OCI-LY7 (cell line): ENCODE measurements at regions not wholly inside any gene's neighbourhood (a gene's known extent, or its start where the extent isn't known, plus 50 kb on each side); places are given as distances from the start of the nearest gene placed in this dataset.

ENCODE experiments used
- BruUV-seq: library from RNA; stranded (reverse); fragments of 400-500 nt; replicated peaks from 2 replicates; lab custom pipeline; 2021; lab: Mats Ljungman, UMichigan
- CTCF ChIA-PET: fragments of 300-600 bp; sonication (Branson Sonifier 250); formaldehyde crosslinking; loops from one replicate; lab custom pipeline; 2022; ENCODE audit warnings: antibody characterized with exemption; ENCODE audit not compliant: unreplicated experiment; lab: Charles Lee
- POLR2A ChIA-PET: fragments of 300-600 bp; sonication (Branson Sonifier 250); formaldehyde crosslinking; loops from one replicate; lab custom pipeline; 2022; ENCODE audit warnings: antibody characterized with exemption; lab: Charles Lee
- DNase-seq: peaks from one replicate; pipeline ENCODE4 v3.0.0-alpha.2; 2015; ENCODE audit warnings: low spot score
- H2AFZ ChIP-seq: fragments of 200-600 bp; sonication (generic), shearing (Covaris generic); 2 replicates; pipeline ENCODE4 v1.6.1; 2014; ENCODE audit warnings: mild to moderate bottlenecking, antibody characterized with exemption, low read length, moderate library complexity
- H3K27ac ChIP-seq: fragments of 200-600 bp; sonication (generic); 2 replicates; pipeline ENCODE4 v1.5.1; 2014; ENCODE audit warnings: mixed run types, low read depth, mild to moderate bottlenecking, moderate library complexity, low read length, inconsistent platforms; ENCODE audit not compliant: poor library complexity, severe bottlenecking
- H3K36me3 ChIP-seq: fragments of 200-600 bp; sonication (generic); 2 replicates; pipeline ENCODE4 v1.6.1; 2014; ENCODE audit warnings: mild to moderate bottlenecking, antibody characterized with exemption, low read length, moderate library complexity, mixed read lengths; ENCODE audit not compliant: insufficient read depth
- H3K4me1 ChIP-seq: fragments of 200-600 bp; sonication (generic); 2 replicates; pipeline ENCODE4 v1.5.1; 2014; ENCODE audit warnings: mild to moderate bottlenecking, low read length; ENCODE audit not compliant: insufficient read depth, poor library complexity, severe bottlenecking
- H3K4me2 ChIP-seq: fragments of 200-600 bp; sonication (generic); 2 replicates; pipeline ENCODE4 v1.6.1; 2014; ENCODE audit warnings: mild to moderate bottlenecking, low read length
- H3K4me3 ChIP-seq: fragments of 200-600 bp; sonication (generic); 2 replicates; pipeline ENCODE4 v1.5.1; 2014; ENCODE audit warnings: mild to moderate bottlenecking, low read depth, low read length; ENCODE audit not compliant: poor library complexity, severe bottlenecking
- H3K79me2 ChIP-seq: fragments of 200-600 bp; sonication (generic); 2 replicates; pipeline ENCODE4 v1.6.1; 2016; ENCODE audit warnings: low read depth, mild to moderate bottlenecking, low read length, moderate library complexity, mixed read lengths; ENCODE audit not compliant: insufficient read depth
- H3K9me2 ChIP-seq: fragments of 200-600 bp; sonication (generic); 2 replicates; pipeline ENCODE4 v1.6.1; 2016; ENCODE audit warnings: mild to moderate bottlenecking, low read length, mixed read lengths; ENCODE audit not compliant: insufficient read depth
- H3K9me3 ChIP-seq: fragments of 200-600 bp; sonication (generic); 2 replicates; pipeline ENCODE4 v1.6.1; 2014; ENCODE audit warnings: mild to moderate bottlenecking, mixed run types, low read length, mixed read lengths
- H4K20me1 ChIP-seq: fragments of 200-600 bp; sonication (generic); 2 replicates; pipeline ENCODE4 v1.6.1; 2014; ENCODE audit warnings: mild to moderate bottlenecking, antibody characterized with exemption, low read length, moderate library complexity, mixed read lengths; ENCODE audit not compliant: insufficient read depth
- EZH2phosphoT487 ChIP-seq: fragments of 200-600 bp; sonication (generic); IDR thresholded peaks from 2 replicates; pipeline ENCODE4 v1.6.1; 2018; ENCODE audit warnings: low read depth, borderline replicate concordance, mild to moderate bottlenecking, mixed run types, antibody characterized with exemption, low read length, moderate library complexity, mixed read lengths
- intact Hi-C: fragments of 100-400 bp; cut with micrococcal nuclease; formaldehyde crosslinking; loops from one replicate; pipeline ENCODE4 v1.10.0; 2022; ENCODE audit not compliant: unreplicated experiment
- TF ChIP-seq, protein P1 (sequence below): fragments of 200-600 bp; sonication (generic); conservative IDR thresholded peaks from 2 replicates; pipeline ENCODE4 v1.5.1; 2014; ENCODE audit warnings: mild to moderate bottlenecking, antibody characterized with exemption, low read length, moderate library complexity, mixed read lengths

DNA sequence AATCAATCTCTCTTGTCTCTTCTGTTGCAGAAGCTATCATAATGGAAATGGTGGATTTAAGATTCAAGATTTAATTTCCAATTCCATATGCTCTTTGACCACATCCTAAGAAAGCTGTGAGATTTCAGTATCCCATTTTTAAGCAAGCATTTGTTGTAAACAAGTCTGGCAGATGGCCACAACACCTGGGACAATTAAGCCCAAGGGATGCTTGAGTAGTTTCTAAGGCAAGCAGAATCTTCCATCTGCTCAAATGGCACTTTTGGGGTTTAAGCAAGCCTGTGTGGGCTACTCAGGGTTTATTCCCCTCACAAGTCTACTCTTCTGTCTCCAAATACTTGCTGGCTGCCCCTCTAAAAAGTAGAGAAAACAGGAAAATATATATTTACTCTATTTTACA lies 304.7 kb upstream of the SYT1 start:
- Histone ChIP-seq H3K36me3 (no peaks in the 10 kb centered on the region), H3K4me2 (no peak overlapping the region), H3K27ac (no peak overlapping the region), H3K4me1 (no peaks in the 10 kb centered on the region), H3K9me3 (no peaks in the 10 kb centered on the region), H3K9me2 (no peaks in the 10 kb centered on the region), H2AFZ (no peak overlapping the region), H4K20me1 (no peaks in the 10 kb centered on the region), H3K79me2 (no peaks in the 10 kb centered on the region), H3K4me3 (no peak overlapping the region)
- intact Hi-C loops: no loop called here
- no TSS peak for BruUV-seq
- DNase-seq: no peak
- ChIA-PET CTCF (no interaction called here), POLR2A (interaction anchor here (0.7 kb wide), 1 partner anchor 10 kb away, joined by 3 read pairs; no protein-coding TSS in a partner anchor)
- TF ChIP-seq, protein P1, sequence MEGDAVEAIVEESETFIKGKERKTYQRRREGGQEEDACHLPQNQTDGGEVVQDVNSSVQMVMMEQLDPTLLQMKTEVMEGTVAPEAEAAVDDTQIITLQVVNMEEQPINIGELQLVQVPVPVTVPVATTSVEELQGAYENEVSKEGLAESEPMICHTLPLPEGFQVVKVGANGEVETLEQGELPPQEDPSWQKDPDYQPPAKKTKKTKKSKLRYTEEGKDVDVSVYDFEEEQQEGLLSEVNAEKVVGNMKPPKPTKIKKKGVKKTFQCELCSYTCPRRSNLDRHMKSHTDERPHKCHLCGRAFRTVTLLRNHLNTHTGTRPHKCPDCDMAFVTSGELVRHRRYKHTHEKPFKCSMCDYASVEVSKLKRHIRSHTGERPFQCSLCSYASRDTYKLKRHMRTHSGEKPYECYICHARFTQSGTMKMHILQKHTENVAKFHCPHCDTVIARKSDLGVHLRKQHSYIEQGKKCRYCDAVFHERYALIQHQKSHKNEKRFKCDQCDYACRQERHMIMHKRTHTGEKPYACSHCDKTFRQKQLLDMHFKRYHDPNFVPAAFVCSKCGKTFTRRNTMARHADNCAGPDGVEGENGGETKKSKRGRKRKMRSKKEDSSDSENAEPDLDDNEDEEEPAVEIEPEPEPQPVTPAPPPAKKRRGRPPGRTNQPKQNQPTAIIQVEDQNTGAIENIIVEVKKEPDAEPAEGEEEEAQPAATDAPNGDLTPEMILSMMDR: no peak
- TF ChIP-seq EZH2phosphoT487: no peak

DNA sequence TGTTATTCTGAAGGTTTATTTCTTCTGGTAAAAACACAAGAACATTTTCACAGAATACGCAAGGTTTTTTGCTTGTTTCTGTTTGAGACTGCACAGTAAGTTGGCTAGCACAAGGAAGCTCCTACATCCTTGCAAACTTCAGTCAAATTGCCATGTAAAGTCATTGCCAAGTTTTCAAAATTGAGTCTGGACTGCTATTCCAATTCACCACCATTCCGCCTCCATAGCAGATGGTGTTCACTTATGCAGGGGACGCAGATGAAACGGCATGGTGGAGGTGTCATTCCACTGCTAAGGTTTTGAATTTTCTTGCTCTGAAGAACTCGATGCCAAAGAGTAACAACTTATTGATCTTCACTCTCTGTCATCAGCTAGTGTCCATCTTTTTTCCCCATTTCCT lies 303.9 kb upstream of the SYT1 start:
- no peaks in the 10 kb centered on the region for H4K20me1 ChIP-seq
- H2AFZ ChIP-seq: no peak overlapping the region
- H3K4me1 ChIP-seq: no peaks in the 10 kb centered on the region
- H3K36me3 ChIP-seq: no peaks in the 10 kb centered on the region
- H3K9me2 ChIP-seq: no peaks in the 10 kb centered on the region
- no peaks in the 10 kb centered on the region for H3K79me2 ChIP-seq
- H3K4me2 ChIP-seq: no peak overlapping the region
- TF ChIP-seq EZH2phosphoT487: no peak
- TF ChIP-seq, protein P1: no peak
- POLR2A ChIA-PET: no interaction called here
- H3K27ac ChIP-seq: no peak overlapping the region
- intact Hi-C loops: no loop called here
- DNase-seq: no peak
- no peaks in the 10 kb centered on the region for H3K9me3 ChIP-seq
- BruUV-seq: no TSS peak
- CTCF ChIA-PET: no interaction called here
- no peak overlapping the region for H3K4me3 ChIP-seq

DNA sequence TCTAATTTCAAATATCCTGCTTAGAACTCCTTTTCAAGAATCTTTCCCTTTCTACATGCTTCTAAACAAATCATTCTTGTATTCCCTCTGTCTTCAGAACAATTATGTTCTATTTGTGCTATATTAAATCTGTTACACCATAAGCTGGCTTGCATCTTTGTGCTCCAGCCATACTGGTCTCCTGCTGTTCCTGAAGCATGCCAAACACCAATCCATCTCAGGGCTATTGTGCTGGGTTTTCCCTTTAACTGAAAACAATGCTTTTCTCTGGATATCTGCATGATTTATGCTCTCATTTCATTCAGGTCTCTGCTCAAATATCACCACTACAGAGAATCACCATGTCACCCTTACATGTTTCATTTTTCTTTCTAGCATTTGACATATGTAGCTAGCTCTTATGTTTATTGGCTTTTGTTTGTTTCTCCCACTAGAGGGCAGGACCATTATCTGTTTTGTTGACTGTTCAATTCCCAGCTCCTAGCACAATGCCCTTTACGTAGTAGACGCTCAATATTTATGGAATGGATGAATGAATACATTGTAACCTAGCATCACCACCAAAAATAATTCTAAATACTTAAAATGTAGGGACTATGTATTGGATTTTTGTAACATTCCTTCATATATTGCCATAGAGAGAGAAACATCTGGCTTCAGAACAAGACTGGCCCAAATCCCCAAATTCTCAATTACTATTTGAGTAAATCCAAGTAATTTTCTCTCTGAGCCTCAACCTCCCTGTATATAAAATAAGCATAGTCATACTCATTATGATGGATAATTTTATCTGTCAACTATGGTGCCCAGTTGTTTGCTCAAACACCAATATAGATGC lies 302.0 kb upstream of the SYT1 start:
- H3K4me3 ChIP-seq: no peak overlapping the region
- H2AFZ ChIP-seq: no peak overlapping the region
- H3K9me3 ChIP-seq: no peaks in the 10 kb centered on the region
- ChIA-PET POLR2A (interaction anchor here (1.1 to 1.3 kb wide), 2 partner anchors 9 to 13 kb away, joined by 3 read pairs; no protein-coding TSS in a partner anchor), CTCF (no interaction called here)
- H4K20me1 ChIP-seq: no peaks in the 10 kb centered on the region
- intact Hi-C loops: no loop called here
- H3K4me2 ChIP-seq: no peak overlapping the region
- TF ChIP-seq EZH2phosphoT487: no peak
- TF ChIP-seq, protein P1: peak; percentile 72
- BruUV-seq: no TSS peak
- no peaks in the 10 kb centered on the region for H3K36me3 ChIP-seq
- H3K27ac ChIP-seq: no peak overlapping the region
- no peaks in the 10 kb centered on the region for H3K4me1 ChIP-seq
- H3K9me2 ChIP-seq: no peaks in the 10 kb centered on the region
- H3K79me2 ChIP-seq: no peaks in the 10 kb centered on the region
- DNase-seq: peak; percentile 4
